Limb (tissue), 2 donors: ENCODE measurements at regions not wholly inside any gene's neighbourhood (a gene's known extent, or its start where the extent isn't known, plus 50 kb on each side); places are given as distances from the start of the nearest gene placed in this dataset.

Experiments
- DNase-seq, 2 donors: peaks; one replicate each; pipeline ENCODE4 v3.0.0-alpha.2; 2016; ENCODE audit errors: extremely low spot score in 2 of 2

GRCh38 chr3:144294659-144295538 lies 323.3 kb downstream of the DIPK2A start:
- DNase-seq = no peak

GRCh38 chr3:144295613-144296012 lies 324.0 kb downstream of the DIPK2A start:
- DNase-seq = no peak

GRCh38 chr3:144296808-144297207 lies 325.2 kb downstream of the DIPK2A start:
- DNase-seq = no peak

GRCh38 chr3:144301863-144302262 lies 330.2 kb downstream of the DIPK2A start:
- DNase-seq = no peak

DNA sequence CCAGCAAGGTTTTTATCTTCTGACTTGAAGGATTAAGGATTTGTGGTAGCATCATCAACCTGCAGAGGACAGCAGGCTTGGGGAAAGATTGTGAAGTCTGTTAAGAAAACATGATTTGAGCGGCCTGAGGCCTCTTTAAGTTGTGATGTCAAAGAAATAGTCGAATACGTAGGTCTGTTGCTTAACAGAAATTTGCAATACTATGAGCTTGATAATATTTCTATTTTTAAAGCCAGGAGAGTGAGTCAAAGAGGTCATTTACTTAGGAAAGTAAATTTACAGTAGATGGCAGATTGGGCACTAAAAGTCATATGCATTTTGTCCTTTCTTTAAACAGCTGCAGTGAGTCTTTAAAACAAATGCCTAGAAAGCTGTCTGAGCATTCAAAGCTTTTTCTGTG lies 336.3 kb downstream of the DIPK2A start:
- no peak for DNase-seq

GRCh38 chr3:144308396-144308795 lies 336.8 kb downstream of the DIPK2A start:
- DNase-seq = no peak

DNA sequence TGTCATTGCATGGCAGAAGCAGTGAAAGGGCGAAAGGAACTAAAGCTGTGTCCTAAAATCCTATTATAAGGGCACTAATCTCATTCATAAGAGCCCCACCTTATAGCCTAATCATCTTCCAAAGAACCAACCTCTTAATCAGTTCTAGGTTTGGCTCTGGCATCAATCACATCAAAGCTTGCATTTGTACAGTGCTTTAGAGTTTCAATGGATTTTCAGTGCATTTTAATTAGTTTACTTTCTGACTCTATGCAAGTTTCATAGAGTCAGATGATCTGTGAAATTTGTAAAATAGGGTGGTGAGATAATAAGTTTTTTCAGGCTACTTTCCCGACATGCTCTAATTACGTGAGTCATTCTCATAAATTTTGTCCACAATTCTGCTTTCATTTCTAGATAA lies 341.1 kb downstream of the DIPK2A start:
- no peak for DNase-seq

DNA sequence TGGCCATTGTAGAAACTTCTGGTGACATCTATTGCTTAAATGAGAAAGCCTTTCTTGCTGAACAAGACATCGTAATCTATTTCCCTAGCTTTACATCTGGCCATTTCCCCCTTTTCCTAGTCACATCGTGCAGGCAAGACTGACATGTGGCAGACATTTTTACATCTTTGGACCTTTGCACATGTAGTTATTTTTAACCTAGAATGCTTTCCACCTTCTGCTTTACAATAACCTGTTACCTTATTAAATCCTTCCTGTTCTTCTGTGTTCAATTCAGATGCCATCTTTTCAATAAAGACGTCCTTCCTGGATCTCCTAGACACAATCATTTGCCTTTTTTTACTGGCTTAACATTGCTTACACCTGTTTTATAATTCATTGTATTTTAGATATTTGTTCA lies 343.3 kb downstream of the DIPK2A start:
- DNase-seq = no peak

DNA sequence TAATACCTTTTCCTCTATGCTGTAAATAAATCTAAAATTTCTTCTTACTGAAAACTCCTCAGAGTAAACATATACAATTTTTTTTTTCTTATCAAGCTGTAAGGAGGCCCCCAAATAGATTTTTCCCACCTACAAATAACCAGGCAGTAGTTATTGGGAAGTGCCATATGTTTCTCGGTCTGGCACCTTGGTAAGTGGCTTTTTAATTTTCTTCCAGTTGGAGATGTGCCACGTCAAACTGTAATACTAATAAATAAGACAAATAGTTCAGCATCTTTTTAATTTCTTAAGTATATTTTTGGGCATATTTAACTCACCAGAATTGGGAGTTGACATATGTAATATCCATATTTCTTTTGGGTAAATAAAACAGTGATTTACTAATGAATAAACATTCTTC lies 346.3 kb downstream of the DIPK2A start:
- no peak for DNase-seq

GRCh38 chr3:144324076-144324475 lies 352.5 kb downstream of the DIPK2A start:
- no peak for DNase-seq

GRCh38 chr3:144332868-144333267 lies 361.2 kb downstream of the DIPK2A start:
- DNase-seq = no peak

GRCh38 chr3:144341471-144341870 lies 369.8 kb downstream of the DIPK2A start:
- no peak for DNase-seq

- no peak for DNase-seq
These were observed 371.7 kb downstream of the DIPK2A start for GRCh38 chr3:144343343-144343742.

DNA sequence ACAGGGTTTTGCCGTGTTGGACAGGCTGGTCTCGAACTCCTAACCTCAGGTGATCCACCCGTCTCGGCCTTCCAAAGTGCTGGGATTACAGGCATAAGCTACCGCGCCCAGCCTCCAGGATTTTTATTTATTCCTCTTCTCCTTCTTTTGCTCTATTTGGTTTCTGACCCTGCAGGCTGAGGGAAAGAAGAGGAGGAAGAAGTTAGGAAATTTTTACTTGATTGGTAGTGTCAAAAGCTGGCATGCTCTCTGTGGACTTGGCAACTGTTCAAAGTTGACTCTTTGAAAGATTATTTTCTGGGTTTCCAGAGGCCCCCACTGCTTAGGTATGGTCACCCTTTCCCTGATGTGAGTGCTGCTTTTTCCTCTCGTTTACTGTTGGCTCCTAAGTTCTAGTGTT lies 372.2 kb downstream of the DIPK2A start:
- DNase-seq = no peak

DNA sequence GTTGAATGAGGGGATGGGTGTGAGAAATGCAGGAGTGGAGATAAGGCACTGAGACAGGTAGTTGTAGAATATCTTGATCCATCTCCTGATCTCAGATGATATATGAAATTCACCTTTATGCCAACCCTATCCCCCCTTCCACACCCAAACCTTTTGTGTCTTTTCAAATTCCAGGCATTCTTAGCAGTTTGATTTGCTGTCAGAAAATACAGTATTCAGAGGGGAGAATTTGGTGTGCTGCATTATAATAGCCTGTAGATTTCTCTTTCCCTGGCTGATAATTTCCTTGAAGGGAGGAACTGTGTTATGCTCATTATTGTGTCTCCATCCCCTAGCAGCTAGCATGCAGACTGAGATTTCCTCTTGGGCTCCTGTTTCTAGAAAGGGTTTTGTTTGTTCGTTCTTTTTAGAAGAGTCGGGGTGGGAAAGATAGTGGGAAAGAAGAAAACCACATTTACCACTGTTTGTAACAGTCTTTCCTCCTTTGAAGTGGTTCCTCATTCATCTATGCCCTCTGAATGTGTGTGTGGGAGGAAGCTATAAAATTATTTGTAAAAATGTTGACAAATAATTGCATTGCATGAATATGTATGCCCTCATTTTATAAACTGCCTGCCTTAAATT lies 373.4 kb downstream of the DIPK2A start:
- DNase-seq = no peak

DNA sequence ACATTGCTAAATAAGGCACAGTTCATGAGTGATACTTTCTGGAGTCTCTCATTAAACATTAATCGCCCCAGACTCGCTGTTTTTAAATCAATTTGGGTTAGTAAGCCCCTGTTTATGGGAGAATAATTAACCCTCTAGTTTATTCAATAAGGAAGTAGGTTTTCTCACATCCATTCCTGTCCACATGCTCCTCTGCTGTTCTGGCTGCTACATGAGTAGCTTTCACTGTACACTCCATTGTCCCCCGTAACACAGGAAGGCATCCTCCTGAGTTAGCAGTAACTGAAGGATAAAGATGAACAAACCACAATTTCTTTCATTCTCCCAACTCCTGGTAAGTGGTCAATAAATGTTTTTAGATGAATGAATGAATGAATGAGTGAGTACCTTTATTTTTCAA lies 378.5 kb downstream of the DIPK2A start:
- DNase-seq = no peak

DNA sequence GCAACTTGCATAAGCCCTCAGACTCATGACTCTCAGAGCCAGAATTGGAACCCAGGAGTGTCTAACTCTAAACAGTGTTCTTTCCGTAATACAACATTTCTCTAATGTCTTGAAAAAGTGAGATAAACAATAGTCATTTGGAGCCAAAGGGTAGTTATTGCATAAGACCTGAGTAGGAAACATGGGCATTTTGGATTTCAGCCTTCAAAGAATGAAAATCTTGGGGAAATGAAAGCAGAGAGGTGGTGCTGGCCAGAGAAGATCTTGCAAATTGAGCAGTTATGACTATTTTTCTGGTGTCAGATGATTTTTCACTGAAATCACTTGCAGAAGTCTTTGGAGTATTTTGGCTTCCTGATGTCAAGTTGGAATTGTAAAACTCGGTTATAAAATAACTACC lies 379.4 kb downstream of the DIPK2A start:
- DNase-seq = no peak

DNA sequence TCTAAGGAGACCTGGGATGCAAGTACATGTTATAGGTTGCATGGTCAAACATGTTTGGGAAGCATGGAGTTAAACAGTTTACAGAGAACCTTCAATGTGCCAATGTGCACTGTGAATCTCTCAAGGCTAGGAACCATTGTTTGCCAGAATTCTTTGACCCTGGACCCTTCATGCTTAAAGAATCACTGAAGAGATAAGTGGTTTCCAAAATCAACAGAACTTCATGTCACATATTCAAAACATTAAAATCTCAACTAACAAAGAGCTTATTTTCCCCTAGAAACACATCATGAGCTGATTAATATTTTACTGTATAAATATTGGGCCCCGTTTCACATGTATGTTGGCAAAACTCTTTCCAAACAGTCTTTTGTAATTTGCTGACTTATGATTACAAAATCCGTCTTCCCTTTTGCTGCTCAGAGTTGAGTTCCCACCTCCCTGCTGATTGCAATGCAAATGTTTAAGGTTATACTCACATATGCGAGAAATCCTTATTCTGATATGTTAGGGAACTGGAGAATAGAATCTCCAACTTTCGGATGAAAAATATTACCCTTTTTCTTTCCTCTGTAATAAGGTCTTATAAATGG lies 380.2 kb downstream of the DIPK2A start:
- DNase-seq = no peak

DNA sequence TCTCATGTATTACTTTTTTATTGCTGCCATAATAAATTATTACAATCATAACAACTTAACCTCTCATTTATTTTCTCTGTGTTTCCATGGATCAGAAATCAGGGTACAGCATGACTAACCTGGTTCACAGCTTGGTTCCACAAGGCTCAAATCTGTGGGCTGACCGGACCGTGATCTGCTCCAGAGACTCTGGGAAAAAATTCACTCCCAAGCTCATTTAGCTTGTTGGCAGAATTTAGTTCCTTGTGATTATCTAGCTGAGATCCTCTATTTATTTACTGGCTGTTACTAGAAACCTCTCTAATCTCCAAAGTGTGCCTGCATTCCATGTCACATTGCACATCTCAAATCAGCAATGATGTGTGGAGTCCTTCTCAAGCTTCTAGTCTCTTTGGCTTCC lies 386.6 kb downstream of the DIPK2A start:
- no peak for DNase-seq

DNA sequence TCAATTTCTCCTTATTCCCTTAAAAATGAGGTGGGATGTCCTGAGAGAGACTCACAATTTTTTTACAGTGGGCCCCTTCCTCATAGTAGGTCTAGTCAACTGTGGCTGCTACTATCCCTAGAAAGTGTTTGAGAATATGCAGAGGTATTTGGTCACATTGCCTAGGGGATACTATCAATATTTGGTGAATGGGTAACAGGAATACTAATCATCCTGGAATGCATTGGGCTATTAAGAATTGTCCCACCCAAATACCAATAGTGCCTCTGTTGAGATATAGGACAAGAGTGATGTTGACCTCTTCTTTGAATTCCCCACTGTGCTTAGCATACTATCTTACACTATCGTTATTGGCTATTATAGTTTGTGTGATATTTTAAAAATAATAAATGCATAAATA lies 389.4 kb downstream of the DIPK2A start:
- DNase-seq = no peak

DNA sequence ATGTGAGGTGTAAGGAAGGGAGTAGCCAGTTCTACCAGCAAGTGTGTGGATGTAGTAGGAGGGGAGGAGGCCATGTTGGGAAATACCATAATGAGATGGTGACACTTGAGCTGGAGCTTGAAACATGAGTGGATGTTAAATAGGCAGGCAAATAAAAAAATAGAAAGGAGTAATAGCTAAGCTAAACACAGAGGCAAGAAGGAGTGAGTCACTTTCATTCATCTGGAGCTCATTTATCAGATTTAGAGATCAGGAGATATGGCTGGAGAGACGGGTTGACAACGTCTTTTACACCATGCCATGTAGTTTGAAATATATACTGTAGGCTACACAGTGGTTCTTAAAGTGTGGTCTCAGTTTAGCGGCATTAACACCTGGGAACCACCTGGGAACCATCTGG lies 390.5 kb downstream of the DIPK2A start:
- no peak for DNase-seq

GRCh38 chr3:144363856-144364255 lies 392.2 kb downstream of the DIPK2A start:
- DNase-seq = no peak

DNA sequence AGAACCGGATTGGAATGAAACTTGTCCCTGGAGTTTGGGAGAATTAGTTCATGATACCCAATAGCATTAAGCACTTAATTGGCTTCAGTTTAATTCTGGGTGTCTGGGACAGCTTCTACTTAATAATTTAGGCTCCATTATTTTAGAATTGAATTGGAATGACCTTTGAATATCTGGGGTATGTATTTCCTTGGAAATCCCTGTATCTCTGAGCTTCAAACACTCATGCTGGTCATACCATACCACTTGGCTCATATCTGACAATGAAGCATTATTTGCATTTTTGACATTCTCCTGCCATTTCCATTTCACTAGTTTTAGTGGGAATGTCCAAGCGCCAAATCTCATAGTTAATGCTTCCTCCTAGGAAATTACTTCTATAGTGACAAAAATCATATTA lies 393.1 kb downstream of the DIPK2A start:
- DNase-seq = no peak
